ENCODE measurements at regions not wholly inside any gene's neighbourhood (a gene's known extent, or its start where the extent isn't known, plus 50 kb on each side); places are given as distances from the start of the nearest gene placed in this dataset.

DNA sequence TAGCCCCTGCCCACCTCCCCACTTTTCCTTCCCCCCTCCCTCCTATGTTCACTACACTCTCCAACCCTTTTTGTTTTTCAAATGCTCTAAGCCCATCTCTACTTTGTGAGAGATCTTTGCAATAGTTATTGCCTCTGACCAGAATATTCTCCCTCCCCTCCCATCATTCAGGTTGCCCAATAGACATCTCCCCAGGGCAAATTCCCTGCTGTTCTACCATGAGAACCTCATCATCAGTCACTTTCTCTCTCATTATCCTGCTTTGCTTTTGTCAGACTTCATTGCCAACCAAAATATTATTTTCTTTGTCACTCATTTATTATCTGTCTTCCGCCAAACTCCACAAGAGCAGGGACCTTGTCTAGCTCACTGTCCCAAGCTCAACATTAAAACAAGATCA is 268.2 kb upstream of the PPARGC1A start (continued):
- TF ChIP-seq EP300 (IDR thresholded peaks at IDR 0.05; ENCODE audit: borderline replicate concordance in 1 of 2, low read depth in 2 of 2, low read length in 2 of 2) (no peak), PHF8 (conservative IDR thresholded peaks at IDR 0.05; ENCODE audit: low read depth, low read length) (no peak)
